Panc1 (cell line): ENCODE measurements at regions not wholly inside any gene's neighbourhood (a gene's known extent, or its start where the extent isn't known, plus 50 kb on each side); places are given as distances from the start of the nearest gene placed in this dataset.
A peak's percentile ranks its signal among the peaks of the same experiment; 100 is the strongest.

ENCODE experiments used
- POLR2AphosphoS5 ChIP-seq: IDR thresholded peaks from 2 replicates; pipeline ENCODE4 v1.6.1; 2012; ENCODE audit warnings: mild to moderate bottlenecking, low read depth, low read length, moderate library complexity
- SIN3A ChIP-seq: IDR thresholded peaks from 2 replicates; pipeline ENCODE4 v1.6.1; 2012; ENCODE audit warnings: low read depth, mild to moderate bottlenecking, low read length, moderate library complexity, borderline replicate concordance; ENCODE audit not compliant: insufficient read depth
- TCF7L2 ChIP-seq: IDR thresholded peaks from 2 replicates; pipeline ENCODE4 v1.6.1; 2011; ENCODE audit warnings: mild to moderate bottlenecking, low read depth, low read length, inconsistent platforms
- TF ChIP-seq, protein P1 (sequence below), 2 experiments: IDR thresholded peaks; 2 replicates each; pipeline ENCODE4 v1.6.1; 2011 to 2012; ENCODE audit warnings: low read depth in 2 of 2, control low read depth in 1 of 2, low read length in 1 of 2, mild to moderate bottlenecking in 1 of 2, moderate library complexity in 1 of 2; ENCODE audit not compliant: insufficient read depth in 1 of 2
- TF ChIP-seq, protein P2 (sequence below): fragments of 450-650 bp; IDR thresholded peaks from 2 replicates; pipeline ENCODE4 v1.5.1; 2017; ENCODE audit warnings: mild to moderate bottlenecking

DNA sequence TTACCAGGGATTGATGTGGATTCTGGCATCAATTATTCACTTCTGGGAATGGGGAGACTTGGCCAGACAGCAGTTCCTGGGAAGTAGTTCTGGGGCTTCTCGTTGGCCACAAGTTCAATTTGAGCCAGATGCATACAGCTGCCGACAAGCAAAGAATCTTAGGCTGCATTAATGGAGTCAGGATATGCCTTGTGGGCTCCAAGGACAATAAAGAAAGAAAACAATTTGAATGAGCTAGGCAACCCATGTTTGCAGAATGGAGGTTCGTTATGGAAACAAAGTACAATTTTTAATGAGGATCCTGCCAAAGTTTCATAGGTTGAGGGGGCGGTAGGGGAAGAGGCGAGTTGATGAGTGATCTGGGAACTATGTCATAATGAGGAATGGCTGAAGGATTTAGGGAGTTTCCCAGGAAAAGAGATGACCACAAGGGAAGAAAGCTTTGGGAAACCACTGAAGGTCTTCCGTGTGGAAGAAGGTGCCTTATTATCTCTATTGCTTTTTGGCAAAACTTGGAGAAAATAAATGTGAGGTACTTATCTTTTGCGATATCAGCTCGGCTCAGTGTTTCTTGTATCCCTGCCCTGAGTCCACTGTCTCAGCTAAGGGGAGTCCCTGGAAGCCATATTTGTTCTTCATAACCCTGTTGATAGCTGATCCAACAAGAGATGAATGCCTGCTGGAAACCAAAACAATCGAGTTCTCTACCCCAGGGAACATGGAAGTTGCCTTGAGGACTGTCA lies 181.0 kb upstream of the ZNF217 start:
- no peak for TF ChIP-seq POLR2AphosphoS5
- TF ChIP-seq, protein P1, sequence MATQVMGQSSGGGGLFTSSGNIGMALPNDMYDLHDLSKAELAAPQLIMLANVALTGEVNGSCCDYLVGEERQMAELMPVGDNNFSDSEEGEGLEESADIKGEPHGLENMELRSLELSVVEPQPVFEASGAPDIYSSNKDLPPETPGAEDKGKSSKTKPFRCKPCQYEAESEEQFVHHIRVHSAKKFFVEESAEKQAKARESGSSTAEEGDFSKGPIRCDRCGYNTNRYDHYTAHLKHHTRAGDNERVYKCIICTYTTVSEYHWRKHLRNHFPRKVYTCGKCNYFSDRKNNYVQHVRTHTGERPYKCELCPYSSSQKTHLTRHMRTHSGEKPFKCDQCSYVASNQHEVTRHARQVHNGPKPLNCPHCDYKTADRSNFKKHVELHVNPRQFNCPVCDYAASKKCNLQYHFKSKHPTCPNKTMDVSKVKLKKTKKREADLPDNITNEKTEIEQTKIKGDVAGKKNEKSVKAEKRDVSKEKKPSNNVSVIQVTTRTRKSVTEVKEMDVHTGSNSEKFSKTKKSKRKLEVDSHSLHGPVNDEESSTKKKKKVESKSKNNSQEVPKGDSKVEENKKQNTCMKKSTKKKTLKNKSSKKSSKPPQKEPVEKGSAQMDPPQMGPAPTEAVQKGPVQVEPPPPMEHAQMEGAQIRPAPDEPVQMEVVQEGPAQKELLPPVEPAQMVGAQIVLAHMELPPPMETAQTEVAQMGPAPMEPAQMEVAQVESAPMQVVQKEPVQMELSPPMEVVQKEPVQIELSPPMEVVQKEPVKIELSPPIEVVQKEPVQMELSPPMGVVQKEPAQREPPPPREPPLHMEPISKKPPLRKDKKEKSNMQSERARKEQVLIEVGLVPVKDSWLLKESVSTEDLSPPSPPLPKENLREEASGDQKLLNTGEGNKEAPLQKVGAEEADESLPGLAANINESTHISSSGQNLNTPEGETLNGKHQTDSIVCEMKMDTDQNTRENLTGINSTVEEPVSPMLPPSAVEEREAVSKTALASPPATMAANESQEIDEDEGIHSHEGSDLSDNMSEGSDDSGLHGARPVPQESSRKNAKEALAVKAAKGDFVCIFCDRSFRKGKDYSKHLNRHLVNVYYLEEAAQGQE (IDR thresholded peaks at IDR 0.05; ENCODE audit: insufficient read depth in 1 of 2, low read depth in 2 of 2, low read length in 1 of 2) = no peak
- TF ChIP-seq, protein P2, sequence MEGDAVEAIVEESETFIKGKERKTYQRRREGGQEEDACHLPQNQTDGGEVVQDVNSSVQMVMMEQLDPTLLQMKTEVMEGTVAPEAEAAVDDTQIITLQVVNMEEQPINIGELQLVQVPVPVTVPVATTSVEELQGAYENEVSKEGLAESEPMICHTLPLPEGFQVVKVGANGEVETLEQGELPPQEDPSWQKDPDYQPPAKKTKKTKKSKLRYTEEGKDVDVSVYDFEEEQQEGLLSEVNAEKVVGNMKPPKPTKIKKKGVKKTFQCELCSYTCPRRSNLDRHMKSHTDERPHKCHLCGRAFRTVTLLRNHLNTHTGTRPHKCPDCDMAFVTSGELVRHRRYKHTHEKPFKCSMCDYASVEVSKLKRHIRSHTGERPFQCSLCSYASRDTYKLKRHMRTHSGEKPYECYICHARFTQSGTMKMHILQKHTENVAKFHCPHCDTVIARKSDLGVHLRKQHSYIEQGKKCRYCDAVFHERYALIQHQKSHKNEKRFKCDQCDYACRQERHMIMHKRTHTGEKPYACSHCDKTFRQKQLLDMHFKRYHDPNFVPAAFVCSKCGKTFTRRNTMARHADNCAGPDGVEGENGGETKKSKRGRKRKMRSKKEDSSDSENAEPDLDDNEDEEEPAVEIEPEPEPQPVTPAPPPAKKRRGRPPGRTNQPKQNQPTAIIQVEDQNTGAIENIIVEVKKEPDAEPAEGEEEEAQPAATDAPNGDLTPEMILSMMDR = no peak
- peak; percentile 25; the same call in 1 of the 2 replicates for TF ChIP-seq TCF7L2
- TF ChIP-seq SIN3A = no peak
